RWPE1 (cell line): ENCODE measurements at regions not wholly inside any gene's neighbourhood (a gene's known extent, or its start where the extent isn't known, plus 50 kb on each side); places are given as distances from the start of the nearest gene placed in this dataset.

Source experiments
- CTCF ChIA-PET: fragments of 350-600 bp; sonication (Branson Sonifier 250); formaldehyde crosslinking; extraction: SDS; loops from one replicate; lab custom pipeline; 2021; lab: Yijun Ruan, JAX
- POLR2A ChIA-PET: fragments of 400-600 bp; formaldehyde crosslinking; extraction: SDS; loops from one replicate; lab custom pipeline; 2020; ENCODE audit warnings: antibody characterized with exemption; ENCODE audit not compliant: low non-redundant PET; lab: Yijun Ruan, JAX
- DNase-seq: peaks from one replicate; pipeline ENCODE4 v3.0.0; 2012; ENCODE audit warnings: low spot score
- H3K27ac ChIP-seq: fragments of 450-650 bp; 2 replicates; pipeline ENCODE4 v1.5.1; 2017
- CTCF ChIP-seq: fragments of 450-650 bp; conservative IDR thresholded peaks from 2 replicates; pipeline ENCODE4 v1.5.1; 2017; ENCODE audit warnings: low read depth, mild to moderate bottlenecking

- no peak overlapping the region for H3K27ac ChIP-seq
- ChIA-PET POLR2A (no interaction called here), CTCF (interaction anchor here (0.6 to 1.0 kb wide), 5 partner anchors 28 to 360 kb away, joined by 3 read pairs; no protein-coding TSS in a partner anchor)
- DNase-seq = no peak
- no peak for TF ChIP-seq CTCF
Measured at GRCh38 chr1:228862542-228863505, 127.5 kb downstream of the RHOU start.

- H3K27ac ChIP-seq = no peak overlapping the region
- ChIA-PET CTCF (interaction anchor here (0.6 kb wide), 1 partner anchor 183 kb away, joined by 3 read pairs; no protein-coding TSS in a partner anchor), POLR2A (interaction anchor here (0.6 kb wide), 1 partner anchor 254 kb away, joined by 4 read pairs; no protein-coding TSS in a partner anchor)
- TF ChIP-seq CTCF = no peak
- no peak for DNase-seq
Measured at GRCh38 chr1:228863776-228864175, 128.5 kb downstream of the RHOU start.

GRCh38 chr1:228865627-228866330, 130.5 kb downstream of the RHOU start:
- TF ChIP-seq CTCF = no peak
- no peak overlapping the region for H3K27ac ChIP-seq
- ChIA-PET POLR2A (no interaction called here), CTCF (no interaction called here)
- DNase-seq = no peak

- TF ChIP-seq CTCF = no peak
- no peak for DNase-seq
- ChIA-PET POLR2A (no interaction called here), CTCF (no interaction called here)
- H3K27ac ChIP-seq = no peak overlapping the region
Measured at GRCh38 chr1:228866468-228866867, 131.2 kb downstream of the RHOU start.

GRCh38 chr1:228867108-228867950, 132.1 kb downstream of the RHOU start:
- TF ChIP-seq CTCF = no peak
- CTCF ChIA-PET = interaction anchor here (0.7 kb wide), 1 partner anchor 98 kb away, joined by 3 read pairs; no protein-coding TSS in a partner anchor
- DNase-seq = no peak
- H3K27ac ChIP-seq = no peak overlapping the region
- POLR2A ChIA-PET = no interaction called here
